H1 (cell line): ENCODE measurements at regions not wholly inside any gene's neighbourhood (a gene's known extent, or its start where the extent isn't known, plus 50 kb on each side); places are given as distances from the start of the nearest gene placed in this dataset.

Source experiments
- CTCF ChIP-seq, 3 experiments: IDR thresholded peaks; 1 replicate in 2 of 3; 2 replicates in 1 of 3; pipeline versions ENCODE4 v1.5.1 to v1.6.1; 2011; ENCODE audit warnings: low read length in 3 of 3, mild to moderate bottlenecking in 3 of 3, inconsistent platforms in 2 of 3, low read depth in 1 of 3, moderate library complexity in 1 of 3; ENCODE audit not compliant: insufficient read depth in 1 of 3; ENCODE audit errors: control extremely low read depth in 1 of 3
- EGR1 ChIP-seq: IDR thresholded peaks from 2 replicates; pipeline ENCODE4 v1.6.1; 2011; ENCODE audit warnings: low read depth, low read length, borderline replicate concordance
- EP300 ChIP-seq, 2 experiments: IDR thresholded peaks; 1 replicate in 1 of 2; 2 replicates in 1 of 2; pipeline ENCODE4 v1.6.1; 2011 to 2012; ENCODE audit warnings: low read depth in 2 of 2, low read length in 2 of 2, mild to moderate bottlenecking in 2 of 2, borderline replicate concordance in 1 of 2, inconsistent platforms in 1 of 2, moderate library complexity in 1 of 2
- EZH2 ChIP-seq: fragments of 200-600 bp; sonication (generic); IDR thresholded peaks from 2 replicates; pipeline ENCODE4 v1.7.1; 2012; ENCODE audit warnings: low read depth, mild to moderate bottlenecking, moderate library complexity, low read length, inconsistent platforms; ENCODE audit not compliant: severe bottlenecking
- GTF2F1 ChIP-seq: IDR thresholded peaks from 2 replicates; pipeline ENCODE4 v1.6.1; 2012; ENCODE audit warnings: low read depth, low read length, improper control_type of control experiment, borderline replicate concordance
- JUND ChIP-seq: IDR thresholded peaks from 2 replicates; pipeline ENCODE4 v1.6.1; 2011; ENCODE audit warnings: mild to moderate bottlenecking, improper control_type of control experiment, low read length
- MAFK ChIP-seq: IDR thresholded peaks from 2 replicates; pipeline ENCODE4 v1.6.1; 2012; ENCODE audit warnings: low read depth, mild to moderate bottlenecking, improper control_type of control experiment, low read length
- POLR2A ChIP-seq, 2 experiments: IDR thresholded peaks; 1 replicate in 1 of 2; 2 replicates in 1 of 2; pipeline ENCODE4 v1.6.1; 2011; ENCODE audit warnings: low read depth in 2 of 2, low read length in 2 of 2, mild to moderate bottlenecking in 2 of 2; ENCODE audit errors: control extremely low read depth in 1 of 2
- POLR2AphosphoS5 ChIP-seq: IDR thresholded peaks from 2 replicates; pipeline ENCODE4 v1.6.1; 2011; ENCODE audit warnings: low read depth, low read length
- RAD21 ChIP-seq, 2 experiments: IDR thresholded peaks in 1 of 2; conservative IDR thresholded peaks in 1 of 2; 2 replicates each; pipeline ENCODE4 v1.6.1; 2011; ENCODE audit warnings: low read depth in 2 of 2, low read length in 2 of 2, improper control_type of control experiment in 1 of 2, inconsistent platforms in 1 of 2, mild to moderate bottlenecking in 1 of 2, moderate library complexity in 1 of 2
- SIRT6 ChIP-seq: IDR thresholded peaks from one replicate; pipeline ENCODE4 v1.7.1; 2012; ENCODE audit warnings: low read length, inconsistent platforms
- TAF1 ChIP-seq: IDR thresholded peaks from 2 replicates; pipeline ENCODE4 v1.6.1; 2011; ENCODE audit warnings: mild to moderate bottlenecking, low read depth, low read length
- TAF7 ChIP-seq: optimal IDR thresholded peaks from 2 replicates; pipeline ENCODE3; 2011; ENCODE audit warnings: low read depth, mild to moderate bottlenecking, inconsistent platforms, low read length, moderate library complexity, borderline replicate concordance
- TBP ChIP-seq: IDR thresholded peaks from 2 replicates; pipeline ENCODE4 v1.6.1; 2011; ENCODE audit warnings: low read depth, low read length, improper control_type of control experiment

DNA sequence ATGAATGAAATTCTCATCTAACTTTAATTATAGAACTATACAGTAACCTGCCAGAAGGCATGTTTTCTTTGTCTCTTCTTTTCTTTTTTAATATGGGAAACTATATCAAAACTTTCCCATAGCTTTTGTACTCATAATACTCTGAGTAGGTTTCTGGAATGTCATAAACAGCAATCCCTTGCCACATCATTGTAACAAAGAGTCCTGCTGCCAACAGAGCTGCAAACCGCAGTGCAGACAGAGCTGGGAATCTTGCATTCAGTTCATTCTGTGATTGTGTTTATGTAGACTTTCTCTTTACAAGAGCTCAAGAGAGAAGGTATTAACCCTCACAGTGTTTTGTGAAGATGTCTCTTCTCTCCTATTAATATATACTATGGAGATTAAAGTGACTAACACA lies 304.4 kb upstream of the SLIT2 start:
- TF ChIP-seq MAFK (no peak), CTCF (IDR thresholded peaks at IDR 0.05; ENCODE audit: control extremely low read depth in 1 of 3, insufficient read depth in 1 of 3, low read depth in 1 of 3, low read length in 3 of 3) (no peak), POLR2A (IDR thresholded peaks at IDR 0.05; ENCODE audit: control extremely low read depth in 1 of 2, low read depth in 2 of 2, low read length in 2 of 2) (no peak), POLR2AphosphoS5 (no peak), RAD21 (IDR thresholded peaks at IDR 0.05 in 1 of 2, conservative IDR thresholded peaks at IDR 0.05 in 1 of 2; ENCODE audit: low read depth in 2 of 2, low read length in 2 of 2) (no peak), TAF1 (no peak), SIRT6 (no peak), EZH2 (no peak), TAF7 (no peak), TBP (no peak), EP300 (IDR thresholded peaks at IDR 0.05; ENCODE audit: borderline replicate concordance in 1 of 2, low read depth in 2 of 2, low read length in 2 of 2) (no peak), EGR1 (no peak), GTF2F1 (no peak), JUND (no peak)
